Stomach (tissue), 4 donors: ENCODE measurements at regions not wholly inside any gene's neighbourhood (a gene's known extent, or its start where the extent isn't known, plus 50 kb on each side); places are given as distances from the start of the nearest gene placed in this dataset.
"Not testable (repeated sequence)": the region's sequence is repeated elsewhere in the genome, so short reads cannot be mapped to it uniquely, and the experiment has no call there.

ENCODE experiments used
- EP300 ChIP-seq: sonication (generic); formaldehyde crosslinking; IDR thresholded peaks from one replicate; pipeline ENCODE4 v1.6.1; 2017; ENCODE audit warnings: antibody characterized with exemption
- POLR2A ChIP-seq, 4 donors: fragments of 450-650 bp; IDR thresholded peaks; one replicate each; pipeline ENCODE4 v1.6.1; 2016; ENCODE audit warnings: antibody characterized with exemption in 4 of 4, control low read depth in 2 of 4, mild to moderate bottlenecking in 1 of 4, moderate library complexity in 1 of 4
- TF ChIP-seq, protein P1 (sequence below), 7 experiments: fragments of 450-650 bp in 4 of 7; fragments of 200-600 bp in 3 of 7; sonication (generic) in 3 of 7; IDR thresholded peaks; one replicate each; pipeline ENCODE4 v1.5.1; 2016 to 2019; ENCODE audit warnings: antibody characterized with exemption in 7 of 7, control low read depth in 2 of 7, mild to moderate bottlenecking in 1 of 7

DNA sequence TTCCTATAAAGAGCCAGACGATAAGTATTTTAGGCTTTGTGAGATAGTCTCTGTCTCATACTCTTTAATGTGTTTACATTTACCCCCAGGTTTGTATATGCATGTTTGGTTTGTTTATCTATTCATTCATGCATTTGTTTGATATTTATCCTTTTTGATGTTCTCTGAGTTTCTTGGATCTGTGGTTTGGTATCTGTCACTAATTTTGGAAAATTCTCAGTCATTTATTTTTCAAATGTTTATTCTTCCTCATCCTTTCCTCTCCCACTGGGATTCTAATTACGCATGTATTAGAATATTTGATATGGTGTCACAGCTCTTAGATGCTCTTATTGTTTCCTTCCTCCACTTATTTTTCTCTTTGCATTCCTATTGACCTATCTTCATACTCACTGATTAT is 143.2 kb downstream of the KBTBD2 start:
- TF ChIP-seq, protein P1, sequence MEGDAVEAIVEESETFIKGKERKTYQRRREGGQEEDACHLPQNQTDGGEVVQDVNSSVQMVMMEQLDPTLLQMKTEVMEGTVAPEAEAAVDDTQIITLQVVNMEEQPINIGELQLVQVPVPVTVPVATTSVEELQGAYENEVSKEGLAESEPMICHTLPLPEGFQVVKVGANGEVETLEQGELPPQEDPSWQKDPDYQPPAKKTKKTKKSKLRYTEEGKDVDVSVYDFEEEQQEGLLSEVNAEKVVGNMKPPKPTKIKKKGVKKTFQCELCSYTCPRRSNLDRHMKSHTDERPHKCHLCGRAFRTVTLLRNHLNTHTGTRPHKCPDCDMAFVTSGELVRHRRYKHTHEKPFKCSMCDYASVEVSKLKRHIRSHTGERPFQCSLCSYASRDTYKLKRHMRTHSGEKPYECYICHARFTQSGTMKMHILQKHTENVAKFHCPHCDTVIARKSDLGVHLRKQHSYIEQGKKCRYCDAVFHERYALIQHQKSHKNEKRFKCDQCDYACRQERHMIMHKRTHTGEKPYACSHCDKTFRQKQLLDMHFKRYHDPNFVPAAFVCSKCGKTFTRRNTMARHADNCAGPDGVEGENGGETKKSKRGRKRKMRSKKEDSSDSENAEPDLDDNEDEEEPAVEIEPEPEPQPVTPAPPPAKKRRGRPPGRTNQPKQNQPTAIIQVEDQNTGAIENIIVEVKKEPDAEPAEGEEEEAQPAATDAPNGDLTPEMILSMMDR (IDR thresholded peaks at IDR 0.05): not testable (repeated sequence)
- not testable (repeated sequence) for TF ChIP-seq EP300; POLR2A (IDR thresholded peaks at IDR 0.05)
